ENCODE measurements at regions not wholly inside any gene's neighbourhood (a gene's known extent, or its start where the extent isn't known, plus 50 kb on each side); places are given as distances from the start of the nearest gene placed in this dataset.

GRCh38 chr6:82068721-82069120, 178.8 kb downstream of the IBTK start:
- DNase-seq, result no peak

GRCh38 chr6:82066991-82067411, 180.5 kb downstream of the IBTK start:
- DNase-seq, result no peak

- DNase-seq, result no peak
Observed at GRCh38 chr6:82066196-82066595, 181.3 kb downstream of the IBTK start.

- DNase-seq, result no peak
Observed at GRCh38 chr6:82063574-82063973, 184.0 kb downstream of the IBTK start.

- DNase-seq, result no peak
Observed at GRCh38 chr6:82062219-82062618, 185.3 kb downstream of the IBTK start.

GRCh38 chr6:82057846-82058554, 189.5 kb downstream of the IBTK start:
- DNase-seq, result peak; percentile 76

- DNase-seq, result no peak
Observed at GRCh38 chr6:82056567-82056966, 191.0 kb downstream of the IBTK start.

- peak; percentile 92 for DNase-seq
Observed at GRCh38 chr6:82045965-82046756, 201.4 kb downstream of the IBTK start.

GRCh38 chr6:82040405-82041221, 206.9 kb downstream of the IBTK start:
- DNase-seq, result peak; percentile 72

GRCh38 chr6:82038631-82039030, 208.9 kb downstream of the IBTK start:
- no peak for DNase-seq

- DNase-seq, result no peak
Observed at GRCh38 chr6:82035526-82035925, 212.0 kb downstream of the IBTK start.

- peak; percentile 60 for DNase-seq
Observed at GRCh38 chr6:82033631-82034211, 213.8 kb downstream of the IBTK start.

- DNase-seq, result no peak
Observed at GRCh38 chr6:82032444-82032843, 215.1 kb downstream of the IBTK start.

- peak; percentile 59 for DNase-seq
Observed at GRCh38 chr6:82030761-82031503, 216.6 kb downstream of the IBTK start.

- DNase-seq, result no peak
Observed at GRCh38 chr6:82030301-82030700, 217.2 kb downstream of the IBTK start.

GRCh38 chr6:82025271-82025670, 222.3 kb downstream of the IBTK start:
- peak; percentile 53 for DNase-seq

- DNase-seq, result peak; percentile 83
Observed at GRCh38 chr6:82022614-82023129, 224.9 kb downstream of the IBTK start.

- DNase-seq, result no peak
Observed at GRCh38 chr6:82017773-82018172, 229.8 kb downstream of the IBTK start.

- DNase-seq, result peak; percentile 84
Observed at GRCh38 chr6:82017288-82017687, 230.3 kb downstream of the IBTK start.

GRCh38 chr6:82015526-82015925, 232.0 kb downstream of the IBTK start:
- no peak for DNase-seq

- DNase-seq, result peak; percentile 34
Observed at GRCh38 chr6:82015043-82015442, 232.5 kb downstream of the IBTK start.

Data from fibroblast of skin of right quadriceps (primary cell).